ENCODE measurements at regions not wholly inside any gene's neighbourhood (a gene's known extent, or its start where the extent isn't known, plus 50 kb on each side); places are given as distances from the start of the nearest gene placed in this dataset.

DNA sequence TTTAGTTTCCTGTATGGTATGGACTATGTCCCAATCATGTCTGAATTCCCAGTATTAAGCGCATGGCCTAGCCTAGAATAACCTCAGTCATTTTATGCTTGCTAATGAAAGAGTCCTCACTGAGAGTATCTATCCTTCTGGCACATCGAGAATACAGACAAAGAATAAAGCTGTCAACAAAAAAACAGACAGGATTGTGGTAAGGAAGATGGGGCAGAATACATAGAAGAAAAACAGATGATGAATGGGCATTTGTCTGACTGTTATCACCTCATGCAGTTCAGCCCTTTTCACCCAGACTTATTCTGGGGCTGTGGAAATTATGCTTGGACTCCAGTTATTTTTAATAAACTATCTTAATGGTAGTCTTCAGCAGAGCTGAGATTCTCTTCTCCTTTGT, 363.8 kb upstream of the TNC start:
- H4K5ac ChIP-seq (ENCODE audit: insufficient read length, low read depth, low read length) = no peak overlapping the region
- H3K56ac ChIP-seq (ENCODE audit: insufficient read length, low read depth, low read length) = no peak overlapping the region
- H3K14ac ChIP-seq (ENCODE audit: insufficient read depth, low read length) = no peak overlapping the region
- H3T11ph ChIP-seq (ENCODE audit: low read length) = no peak overlapping the region
- no peak for DNase-seq
- H3K27me3 Mint-ChIP-seq (ENCODE audit: low read depth) = no peaks in the 10 kb centered on the region; the same call in 1 of the 2 replicates
- no CpG with 5 or more reads among the region's 2 CpGs for WGBS (ENCODE audit: extremely low coverage, insufficient read length, low lambda C conversion rate)
- H3K23ac ChIP-seq (ENCODE audit: insufficient read length, low read depth, low read length) = no peak overlapping the region
- no peaks in the 10 kb centered on the region for H3K79me1 ChIP-seq (ENCODE audit: insufficient read depth, low read depth, low read length, poor library complexity, severe bottlenecking)
- H2AFZ ChIP-seq (ENCODE audit: low read length) = no peak overlapping the region
- H3K4me1 ChIP-seq (ENCODE audit: insufficient read depth, low read length) = peaks cover 2% of the 10 kb centered on the region; the same call in 1 of the 2 replicates
- no peak overlapping the region for H3K9ac ChIP-seq (ENCODE audit: extremely low read depth, insufficient read length, low read length)
- H2BK5ac ChIP-seq (ENCODE audit: insufficient read length, low read length) = no peak overlapping the region
- H3K4me2 ChIP-seq (ENCODE audit: insufficient read depth, insufficient read length, low read length) = no peak overlapping the region
- no peak overlapping the region for H2AK5ac ChIP-seq (ENCODE audit: insufficient read length, low read length)
- peaks cover 31 to 61% of the 10 kb centered on the region in 2 experiments for H3K4me1 Mint-ChIP-seq
- H4K8ac ChIP-seq (replicated peaks; ENCODE audit: insufficient read length, low read depth, low read length) = no peak overlapping the region
- H3K27ac Mint-ChIP-seq = no peak overlapping the region
- no peak overlapping the region for H3K4ac ChIP-seq (ENCODE audit: low read depth, low read length)
- H3K79me2 ChIP-seq (ENCODE audit: insufficient read depth, low read length) = no peaks in the 10 kb centered on the region
- H3K36me3 Mint-ChIP-seq (ENCODE audit: insufficient read depth in 1 of 3, low read depth in 3 of 3) = peaks cover 10 to 40% (median 28%) of the 10 kb centered on the region in 3 experiments
- no peak overlapping the region for H2BK15ac ChIP-seq (ENCODE audit: low read depth, low read length)
- no peaks in the 10 kb centered on the region for H3K9me3 Mint-ChIP-seq
- no peaks in the 10 kb centered on the region for H3K9me3 ChIP-seq (ENCODE audit: control insufficient read depth, low read depth, low read length)
- H3K27me3 ChIP-seq (ENCODE audit: insufficient read depth, low read length) = no peaks in the 10 kb centered on the region
- H2BK20ac ChIP-seq (ENCODE audit: low read depth, low read length, poor library complexity, severe bottlenecking) = no peak overlapping the region
- H4K91ac ChIP-seq (ENCODE audit: insufficient read length, low read depth, low read length) = no peak overlapping the region
- no peak for TF ChIP-seq CTCF (conservative IDR thresholded peaks at IDR 0.05)
- no peak overlapping the region for H2BK12ac ChIP-seq (ENCODE audit: insufficient read length, low read depth, low read length)
- no peak overlapping the region for H3K4me3 Mint-ChIP-seq
- H4K20me1 ChIP-seq (ENCODE audit: control insufficient read depth, insufficient read depth, insufficient read length) = no peaks in the 10 kb centered on the region
- H3K23me2 ChIP-seq (ENCODE audit: insufficient read length, low read depth, low read length, poor library complexity, severe bottlenecking) = no peaks in the 10 kb centered on the region
- no peak overlapping the region for H3K18ac ChIP-seq (ENCODE audit: insufficient read length, low read depth, low read length)
- H3K27ac ChIP-seq (ENCODE audit: insufficient read length, low read depth, low read length) = no peak overlapping the region
- no peak overlapping the region for H2BK120ac ChIP-seq (ENCODE audit: low read depth, low read length, poor library complexity, severe bottlenecking)
